Gastrocnemius medialis (tissue), 4 donors: ENCODE measurements at regions not wholly inside any gene's neighbourhood (a gene's known extent, or its start where the extent isn't known, plus 50 kb on each side); places are given as distances from the start of the nearest gene placed in this dataset.

ENCODE experiments used
- CTCF ChIP-seq, 5 experiments: fragments of 450-650 bp in 3 of 5; fragments of 200-600 bp in 2 of 5; sonication (generic) in 2 of 5; IDR thresholded peaks in 4 of 5; conservative IDR thresholded peaks in 1 of 5; 1 replicate in 4 of 5; 2 replicates in 1 of 5; pipeline ENCODE4 v1.5.1; 2016 to 2019; ENCODE audit warnings: antibody characterized with exemption in 5 of 5, mild to moderate bottlenecking in 3 of 5, moderate library complexity in 3 of 5
- POLR2A ChIP-seq, 2 donors: fragments of 450-650 bp; IDR thresholded peaks; one replicate each; pipeline ENCODE4 v1.6.1; 2017; ENCODE audit warnings: antibody characterized with exemption in 2 of 2, mild to moderate bottlenecking in 2 of 2, moderate library complexity in 2 of 2

- TF ChIP-seq CTCF (IDR thresholded peaks at IDR 0.05 in 4 of 5, conservative IDR thresholded peaks at IDR 0.05 in 1 of 5) (no peak), POLR2A (IDR thresholded peaks at IDR 0.05) (no peak)
Measured at GRCh38 chr5:52132053-52132452, 655.7 kb upstream of the ITGA1 start.
